ENCODE measurements at regions not wholly inside any gene's neighbourhood (a gene's known extent, or its start where the extent isn't known, plus 50 kb on each side); places are given as distances from the start of the nearest gene placed in this dataset.

- TF ChIP-seq TAF1 (IDR thresholded peaks at IDR 0.05; ENCODE audit: borderline replicate concordance, insufficient read depth, low read length) (no peak), FOXP2 (optimal IDR thresholded peaks at IDR 0.05; ENCODE audit: borderline replicate concordance, extremely low read depth, extremely low read length, insufficient read depth) (no peak), REST (IDR thresholded peaks at IDR 0.05; ENCODE audit: insufficient read depth in 1 of 2, low read depth in 2 of 2, low read length in 2 of 2) (no peak), POLR2AphosphoS5 (IDR thresholded peaks at IDR 0.05; ENCODE audit: low read depth, low read length) (no peak), SIN3A (IDR thresholded peaks at IDR 0.05; ENCODE audit: borderline replicate concordance, insufficient read depth, low read length) (no peak)
These were observed 169.0 kb upstream of the SLC24A5 start for GRCh38 chr15:47951781-47952180.

GRCh38 chr15:47954196-47954595 is 166.6 kb upstream of the SLC24A5 start:
- TF ChIP-seq FOXP2 (optimal IDR thresholded peaks at IDR 0.05; ENCODE audit: borderline replicate concordance, extremely low read depth, extremely low read length, insufficient read depth) (no peak), SIN3A (IDR thresholded peaks at IDR 0.05; ENCODE audit: borderline replicate concordance, insufficient read depth, low read length) (no peak)

- no peak for TF ChIP-seq POLR2AphosphoS5 (IDR thresholded peaks at IDR 0.05; ENCODE audit: low read depth, low read length)
- TF ChIP-seq SIN3A (IDR thresholded peaks at IDR 0.05; ENCODE audit: borderline replicate concordance, insufficient read depth, low read length), result no peak
- TF ChIP-seq TAF1 (IDR thresholded peaks at IDR 0.05; ENCODE audit: borderline replicate concordance, insufficient read depth, low read length), result no peak
- no peak for TF ChIP-seq FOXP2 (optimal IDR thresholded peaks at IDR 0.05; ENCODE audit: borderline replicate concordance, extremely low read depth, extremely low read length, insufficient read depth)
These were observed 165.8 kb upstream of the SLC24A5 start for GRCh38 chr15:47955021-47955420.

GRCh38 chr15:47959617-47960413 is 161.0 kb upstream of the SLC24A5 start:
- TF ChIP-seq TAF1 (IDR thresholded peaks at IDR 0.05; ENCODE audit: borderline replicate concordance, insufficient read depth, low read length), result no peak
- TF ChIP-seq POLR2AphosphoS5 (IDR thresholded peaks at IDR 0.05; ENCODE audit: low read depth, low read length), result no peak
- TF ChIP-seq SIN3A (IDR thresholded peaks at IDR 0.05; ENCODE audit: borderline replicate concordance, insufficient read depth, low read length), result no peak
- TF ChIP-seq REST (IDR thresholded peaks at IDR 0.05; ENCODE audit: insufficient read depth in 1 of 2, low read depth in 2 of 2, low read length in 2 of 2), result no peak
- no peak for TF ChIP-seq FOXP2 (optimal IDR thresholded peaks at IDR 0.05; ENCODE audit: borderline replicate concordance, extremely low read depth, extremely low read length, insufficient read depth)

GRCh38 chr15:47961401-47962090 is 159.2 kb upstream of the SLC24A5 start:
- TF ChIP-seq REST (IDR thresholded peaks at IDR 0.05; ENCODE audit: insufficient read depth in 1 of 2, low read depth in 2 of 2, low read length in 2 of 2) (no peak), SIN3A (IDR thresholded peaks at IDR 0.05; ENCODE audit: borderline replicate concordance, insufficient read depth, low read length) (no peak), POLR2AphosphoS5 (IDR thresholded peaks at IDR 0.05; ENCODE audit: low read depth, low read length) (no peak), TAF1 (IDR thresholded peaks at IDR 0.05; ENCODE audit: borderline replicate concordance, insufficient read depth, low read length) (no peak), FOXP2 (optimal IDR thresholded peaks at IDR 0.05; ENCODE audit: borderline replicate concordance, extremely low read depth, extremely low read length, insufficient read depth) (no peak)

- TF ChIP-seq REST (IDR thresholded peaks at IDR 0.05; ENCODE audit: insufficient read depth in 1 of 2, low read depth in 2 of 2, low read length in 2 of 2) (no peak), POLR2AphosphoS5 (IDR thresholded peaks at IDR 0.05; ENCODE audit: low read depth, low read length) (no peak), FOXP2 (optimal IDR thresholded peaks at IDR 0.05; ENCODE audit: borderline replicate concordance, extremely low read depth, extremely low read length, insufficient read depth) (no peak), TAF1 (IDR thresholded peaks at IDR 0.05; ENCODE audit: borderline replicate concordance, insufficient read depth, low read length) (no peak), SIN3A (IDR thresholded peaks at IDR 0.05; ENCODE audit: borderline replicate concordance, insufficient read depth, low read length) (no peak)
These were observed 157.5 kb upstream of the SLC24A5 start for GRCh38 chr15:47963265-47963664.

All from PFSK-1 (cell line).